ENCODE measurements at regions not wholly inside any gene's neighbourhood (a gene's known extent, or its start where the extent isn't known, plus 50 kb on each side); places are given as distances from the start of the nearest gene placed in this dataset.

DNA sequence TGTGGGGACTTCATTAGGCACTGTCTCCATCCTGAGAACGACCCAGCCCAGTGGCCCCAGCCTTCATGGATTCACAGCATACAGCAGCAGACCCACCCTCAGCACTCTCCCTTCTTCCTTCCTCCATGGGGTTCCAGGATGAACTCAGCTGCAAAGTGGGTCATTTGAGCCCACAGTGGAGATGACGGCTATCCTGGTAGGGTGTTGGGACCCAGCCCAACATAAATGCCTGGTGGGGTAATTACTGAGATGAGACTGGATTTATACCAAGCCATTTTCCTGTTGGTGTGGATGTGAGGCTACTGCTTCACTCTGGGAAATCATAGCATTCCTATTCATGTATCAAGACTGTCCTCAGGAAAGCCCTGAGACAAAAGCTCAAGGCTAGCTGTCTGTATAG is 536.7 kb upstream of the TNP1 start:
- DNase-seq (no peak), ATAC-seq (ENCODE audit: low read depth in 2 of 2) (no peak)
- peak overlapping the region in 1 of 8 donors; percentile 15 for H3K4me3 Mint-ChIP-seq
- H3K36me3 Mint-ChIP-seq, result peaks cover 0 to 5% of the 10 kb centered on the region in 2 donors
- H3K9me3 Mint-ChIP-seq, result peaks cover 8 to 16% (median 10%) of the 10 kb centered on the region in 7 donors
- H3K4me1 Mint-ChIP-seq, result peaks cover 8 to 11% (median 8%) of the 10 kb centered on the region in 3 donors
- no peak overlapping the region for H3K27ac Mint-ChIP-seq
- peaks cover 0 to 6% (median 3%) of the 10 kb centered on the region in 3 donors for H3K27me3 Mint-ChIP-seq

DNA sequence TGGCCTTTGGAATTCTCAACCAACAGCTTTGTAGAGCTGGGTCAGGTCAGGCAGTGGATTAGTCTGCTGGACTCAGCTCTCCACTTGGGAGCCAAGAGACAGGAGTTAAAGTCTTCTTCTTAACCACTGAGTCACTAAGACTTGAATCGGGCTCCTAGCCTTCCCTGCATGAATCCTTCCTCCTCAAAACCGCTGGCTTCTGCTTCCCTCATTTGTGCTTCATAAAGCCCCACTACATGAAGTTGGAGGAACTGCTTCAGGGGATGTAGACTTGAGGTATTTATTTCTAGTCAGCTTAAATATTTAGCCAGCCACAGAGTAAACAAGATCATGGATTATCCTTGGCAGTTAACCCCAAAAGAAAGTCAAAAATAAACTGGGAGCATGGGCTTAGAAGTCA is 536.3 kb upstream of the TNP1 start:
- ATAC-seq (ENCODE audit: low read depth in 2 of 2) (no peak), DNase-seq (no peak)
- H3K4me3 Mint-ChIP-seq, result no peak overlapping the region
- H3K4me1 Mint-ChIP-seq, result peaks cover 8 to 11% (median 8%) of the 10 kb centered on the region in 3 donors
- H3K9me3 Mint-ChIP-seq, result peaks cover 11 to 20% (median 13%) of the 10 kb centered on the region in 7 donors
- H3K27ac Mint-ChIP-seq, result no peak overlapping the region
- H3K27me3 Mint-ChIP-seq, result peaks cover 0 to 6% (median 3%) of the 10 kb centered on the region in 3 donors
- peaks cover 0 to 5% of the 10 kb centered on the region in 2 donors for H3K36me3 Mint-ChIP-seq

DNA sequence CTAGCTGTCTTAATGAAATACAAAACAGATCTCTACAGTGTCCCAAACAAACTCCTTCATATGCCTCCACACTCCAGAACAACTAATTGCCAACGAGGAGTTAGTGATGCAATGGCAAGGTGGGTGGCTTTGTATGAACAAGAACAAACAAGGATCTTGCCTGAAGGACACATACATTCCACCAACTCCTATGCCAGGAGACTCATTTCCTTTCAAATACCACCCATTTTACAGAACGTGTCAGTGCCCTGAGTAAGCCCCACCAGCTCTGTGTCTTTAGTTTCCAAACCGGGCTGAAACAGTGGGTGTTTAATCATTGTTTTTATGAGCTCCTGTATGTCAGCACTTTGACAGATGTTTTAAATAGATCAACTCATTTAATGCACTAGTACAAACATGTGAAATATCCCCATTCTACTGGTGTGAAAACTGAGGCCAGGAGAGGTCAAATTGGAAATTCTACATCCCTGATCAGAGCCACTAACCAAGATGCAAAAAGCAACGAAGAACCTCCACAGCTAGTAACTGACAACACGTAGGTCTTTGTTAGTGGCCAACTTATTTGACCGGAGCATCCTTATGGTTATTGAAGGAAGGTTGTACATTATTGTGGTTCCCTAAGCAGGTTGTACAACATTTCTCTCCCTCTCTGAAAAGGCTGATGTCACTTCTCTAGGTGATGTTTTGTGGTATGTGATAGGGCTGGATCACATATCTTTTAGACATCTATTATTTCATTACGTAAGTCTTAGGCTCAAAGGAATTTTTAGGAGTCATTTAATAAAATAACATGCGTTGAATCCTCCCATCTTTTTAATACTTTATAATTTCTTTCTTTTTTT is 534.9 kb upstream of the TNP1 start:
- Mint-ChIP-seq H3K4me3 (no peak overlapping the region), H3K27ac (no peak overlapping the region), H3K9me3 (peaks cover 10 to 34% (median 21%) of the 10 kb centered on the region in 7 donors), H3K36me3 (peaks cover 0 to 5% of the 10 kb centered on the region in 2 donors), H3K27me3 (peaks cover 0 to 6% (median 3%) of the 10 kb centered on the region in 3 donors), H3K4me1 (peaks cover 8% of the 10 kb centered on the region in 3 donors)
- ATAC-seq (ENCODE audit: low read depth in 2 of 2) (no peak), DNase-seq (no peak)

DNA sequence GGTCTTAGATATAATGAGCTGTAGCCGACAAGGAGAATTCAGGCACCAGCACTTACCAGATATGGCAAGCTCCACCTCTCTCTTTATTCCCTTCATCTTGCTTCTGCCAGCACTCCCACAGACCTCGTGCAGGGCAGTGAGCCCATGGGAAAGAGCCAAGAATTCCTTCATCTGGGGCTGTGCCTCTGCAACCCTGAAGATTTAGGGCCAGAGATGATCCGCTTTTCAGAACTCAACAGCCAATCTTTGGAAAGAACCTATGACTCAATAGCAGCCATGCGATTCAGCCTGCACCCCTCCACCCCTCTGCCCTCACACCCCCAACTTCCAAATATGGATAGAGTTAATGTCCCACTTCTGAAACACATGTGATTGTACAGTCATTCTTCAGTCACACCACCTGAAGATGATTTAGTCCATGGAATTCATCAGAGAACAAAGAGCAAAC is 533.7 kb upstream of the TNP1 start:
- ATAC-seq (ENCODE audit: low read depth in 2 of 2) (no peak), DNase-seq (no peak)
- Mint-ChIP-seq H3K9me3 (peaks cover 6 to 35% (median 23%) of the 10 kb centered on the region in 7 donors), H3K27ac (no peak overlapping the region), H3K27me3 (peaks cover 0 to 6% (median 3%) of the 10 kb centered on the region in 3 donors), H3K4me1 (peaks cover 2 to 4% (median 3%) of the 10 kb centered on the region in 3 donors), H3K36me3 (peaks cover 0 to 2% of the 10 kb centered on the region in 2 donors), H3K4me3 (no peak overlapping the region)

DNA sequence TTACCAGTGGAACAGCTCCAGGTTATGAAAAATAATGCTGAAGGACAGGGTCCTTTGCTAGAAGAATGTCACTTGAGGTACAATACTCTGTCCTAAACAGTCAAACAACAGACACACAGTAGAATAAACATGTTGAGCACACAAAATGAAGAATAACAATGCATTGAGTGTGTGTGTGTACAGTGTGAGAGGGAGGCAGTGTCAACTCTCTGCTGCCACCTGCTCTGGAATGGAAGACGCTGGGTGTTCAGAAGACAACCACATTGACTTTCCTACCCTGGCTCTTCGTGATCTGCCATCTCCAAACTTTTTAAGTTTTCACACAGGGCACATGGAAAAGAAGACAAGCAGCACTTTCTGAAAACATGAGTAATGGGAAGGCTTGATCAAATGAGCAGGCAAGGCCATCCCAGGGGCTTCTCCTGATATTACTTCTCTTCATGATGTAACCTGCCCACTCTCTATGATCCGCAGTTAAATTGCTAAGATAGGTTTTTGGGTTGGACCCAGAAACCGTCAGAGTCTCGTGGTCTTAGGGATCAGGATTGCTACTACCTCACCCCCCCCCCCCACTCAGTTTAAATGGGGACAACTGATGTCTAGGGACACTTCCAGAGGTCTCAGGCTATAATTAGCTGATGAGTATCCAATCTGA is 533.2 kb upstream of the TNP1 start:
- no peak for DNase-seq
- Mint-ChIP-seq H3K4me3 (no peak overlapping the region), H3K27ac (no peak overlapping the region), H3K36me3 (peaks cover 0 to under 1% of the 10 kb centered on the region in 2 donors), H3K4me1 (no peaks in the 10 kb centered on the region), H3K27me3 (peaks cover 0 to 6% (median 3%) of the 10 kb centered on the region in 3 donors), H3K9me3 (peaks cover 4 to 35% (median 23%) of the 10 kb centered on the region in 7 donors)
- ATAC-seq (ENCODE audit: low read depth in 2 of 2), result no peak

DNA sequence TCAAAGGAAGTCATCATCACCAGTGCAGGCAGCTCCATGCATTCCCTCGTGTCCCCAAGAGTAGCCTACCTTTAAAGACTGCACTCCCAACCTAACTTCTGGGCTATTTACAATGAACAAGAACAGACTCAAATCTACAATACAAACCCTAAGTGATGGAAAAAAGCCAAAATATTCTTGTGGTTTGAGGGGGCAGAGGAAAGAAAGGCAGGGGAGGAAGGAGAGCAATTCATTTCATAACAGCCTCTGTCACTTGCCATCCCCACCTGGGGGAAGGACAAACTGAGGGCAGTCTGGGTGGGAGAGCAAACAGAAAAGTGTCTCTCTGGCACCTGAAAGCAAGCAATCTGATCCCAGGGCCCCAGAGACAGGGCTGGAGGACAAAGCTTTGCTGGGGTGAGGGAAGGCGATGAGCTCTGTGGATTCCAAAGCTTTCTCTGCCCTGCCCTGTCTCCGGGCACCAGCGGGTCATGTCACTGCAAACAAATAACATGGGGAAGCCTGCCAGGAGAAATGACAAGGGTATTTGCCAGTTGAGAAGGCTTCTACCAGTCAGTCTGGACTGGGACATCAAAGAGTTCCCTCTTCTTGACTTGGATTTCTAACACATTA is 528.0 kb upstream of the TNP1 start:
- H3K36me3 Mint-ChIP-seq, result peaks cover 0 to 4% of the 10 kb centered on the region in 2 donors
- no peaks in the 10 kb centered on the region for H3K4me1 Mint-ChIP-seq
- ATAC-seq (ENCODE audit: low read depth in 2 of 2), result no peak
- no peak for DNase-seq
- H3K4me3 Mint-ChIP-seq, result peak overlapping the region in 1 of 8 donors; percentile 18
- peaks cover 4 to 30% (median 26%) of the 10 kb centered on the region in 7 donors for H3K9me3 Mint-ChIP-seq
- peaks cover 0 to 24% (median 4%) of the 10 kb centered on the region in 3 donors for H3K27me3 Mint-ChIP-seq
- H3K27ac Mint-ChIP-seq, result no peak overlapping the region

DNA sequence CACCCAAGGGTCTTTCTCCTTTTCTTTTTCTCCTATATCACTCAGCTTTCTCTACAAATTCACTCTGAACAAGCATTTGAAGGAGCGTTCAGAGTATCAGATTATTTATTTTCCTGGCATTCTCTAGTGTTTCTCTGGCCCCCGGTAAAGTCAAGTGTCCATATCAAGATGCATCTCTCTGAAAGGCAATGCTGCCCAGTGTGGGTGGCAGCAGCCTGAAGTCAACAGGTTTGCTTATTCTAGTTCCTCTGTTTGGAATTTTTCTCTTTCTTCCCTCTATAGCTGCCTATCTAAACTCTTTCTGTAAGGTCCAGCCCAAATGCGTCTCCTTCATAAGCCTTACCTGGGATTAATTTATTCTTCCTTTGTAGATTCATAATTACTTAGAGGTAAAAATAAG is 526.2 kb upstream of the TNP1 start:
- H3K4me3 Mint-ChIP-seq, result no peak overlapping the region
- no peaks in the 10 kb centered on the region for H3K4me1 Mint-ChIP-seq
- peaks cover 0 to 23% (median 4%) of the 10 kb centered on the region in 3 donors for H3K27me3 Mint-ChIP-seq
- H3K36me3 Mint-ChIP-seq, result peaks cover 0 to 4% of the 10 kb centered on the region in 2 donors
- DNase-seq (no peak), ATAC-seq (ENCODE audit: low read depth in 2 of 2) (no peak)
- H3K27ac Mint-ChIP-seq, result no peak overlapping the region
- peaks cover 0 to 18% (median 13%) of the 10 kb centered on the region in 7 donors for H3K9me3 Mint-ChIP-seq

DNA sequence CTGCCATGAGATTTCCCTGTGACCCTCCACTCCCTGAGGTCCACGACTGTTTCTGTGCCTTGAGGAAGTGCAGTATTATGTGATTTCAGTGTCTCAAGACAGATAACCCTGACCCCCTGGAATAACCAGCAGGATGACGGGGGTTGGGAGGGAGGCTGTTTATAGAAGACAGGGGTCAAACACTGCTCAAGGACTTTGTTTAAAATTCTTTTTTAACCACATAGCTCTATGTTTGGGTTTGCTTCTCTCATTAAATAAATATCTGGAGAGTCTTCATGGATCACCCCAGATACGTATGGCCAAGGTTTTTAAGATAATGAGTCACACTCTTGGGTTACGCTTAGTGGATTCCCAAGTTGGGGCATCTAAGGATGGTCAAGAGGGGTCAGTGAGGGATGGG is 523.8 kb upstream of the TNP1 start:
- ATAC-seq (ENCODE audit: low read depth in 2 of 2) (no peak), DNase-seq (no peak)
- Mint-ChIP-seq H3K9me3 (peaks cover 2 to 10% (median 6%) of the 10 kb centered on the region in 7 donors), H3K27me3 (peaks cover 0 to 23% (median 4%) of the 10 kb centered on the region in 3 donors), H3K36me3 (peaks cover 4 to 7% of the 10 kb centered on the region in 2 donors), H3K4me3 (no peak overlapping the region), H3K27ac (no peak overlapping the region), H3K4me1 (no peaks in the 10 kb centered on the region)

DNA sequence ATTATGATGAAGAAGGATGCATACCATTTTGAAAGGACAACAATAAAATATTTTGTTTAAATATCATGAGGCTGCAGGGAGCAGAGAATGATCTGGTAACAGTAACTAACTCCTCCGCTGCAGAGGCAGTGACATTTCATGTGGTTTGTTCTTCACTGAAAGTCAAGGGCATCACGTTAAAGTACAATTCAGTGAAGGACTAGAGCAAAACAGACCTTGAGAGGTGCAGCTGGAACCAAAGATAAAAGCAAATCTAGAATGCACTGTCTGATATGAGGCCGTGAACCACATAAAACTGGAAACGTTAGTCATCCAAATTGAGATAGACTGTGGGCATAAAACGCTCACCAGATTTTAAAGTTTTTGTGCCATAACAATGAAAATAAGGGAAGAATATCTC is 522.9 kb upstream of the TNP1 start:
- Mint-ChIP-seq H3K4me1 (no peaks in the 10 kb centered on the region), H3K27ac (no peak overlapping the region), H3K9me3 (peaks cover 5 to 9% (median 7%) of the 10 kb centered on the region in 7 donors), H3K36me3 (peaks cover 2 to 7% of the 10 kb centered on the region in 2 donors), H3K4me3 (no peak overlapping the region), H3K27me3 (peaks cover 0 to 22% (median 4%) of the 10 kb centered on the region in 3 donors)
- ATAC-seq (ENCODE audit: low read depth in 2 of 2) (no peak), DNase-seq (no peak)

DNA sequence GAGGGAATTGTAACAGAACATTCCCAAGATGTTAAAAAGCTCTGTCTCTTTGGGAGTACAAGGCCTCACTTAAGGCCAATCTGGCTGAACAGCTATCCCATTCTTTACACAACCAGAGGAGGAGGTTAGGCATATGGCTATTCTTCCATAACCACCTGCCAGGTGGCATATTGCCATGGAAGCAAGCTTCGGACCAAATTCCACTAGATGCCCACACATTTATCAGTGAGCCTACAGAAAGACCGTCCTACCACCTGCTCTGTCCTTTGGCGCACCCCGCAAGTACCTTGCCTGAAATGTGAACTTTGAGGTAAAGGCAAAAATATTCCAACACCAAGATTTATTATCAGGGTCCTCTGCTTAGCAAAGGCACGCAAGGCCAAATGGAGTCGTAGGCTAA is 519.9 kb upstream of the TNP1 start:
- ATAC-seq (ENCODE audit: low read depth in 2 of 2), result no peak
- H3K4me3 Mint-ChIP-seq, result no peak overlapping the region
- no peak for DNase-seq
- peaks cover 4 to 13% (median 8%) of the 10 kb centered on the region in 7 donors for H3K9me3 Mint-ChIP-seq
- no peaks in the 10 kb centered on the region for H3K4me1 Mint-ChIP-seq
- peaks cover 5 to 7% of the 10 kb centered on the region in 2 donors for H3K36me3 Mint-ChIP-seq
- H3K27ac Mint-ChIP-seq, result no peak overlapping the region
- peaks cover 6 to 19% (median 9%) of the 10 kb centered on the region in 3 donors for H3K27me3 Mint-ChIP-seq

DNA sequence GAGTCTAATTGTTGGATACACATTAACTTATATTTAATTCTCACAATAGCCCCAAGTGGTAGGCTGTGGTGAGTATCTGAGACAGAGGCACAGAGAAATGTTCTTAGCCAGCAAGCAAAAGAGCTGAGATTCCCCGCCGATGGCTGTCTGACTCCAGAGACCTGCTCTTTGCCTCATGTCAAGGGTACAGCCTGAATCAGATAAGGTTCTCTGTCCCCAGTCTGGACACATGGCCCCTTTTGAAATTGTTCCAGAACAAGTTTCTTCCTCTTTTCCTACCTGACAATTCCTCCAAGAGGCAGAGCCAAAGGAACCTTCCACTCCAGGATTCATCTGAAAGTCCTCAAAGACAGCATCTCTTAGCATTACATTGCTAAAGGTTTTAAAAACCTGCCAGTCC is 512.9 kb upstream of the TNP1 start:
- ATAC-seq (ENCODE audit: low read depth in 2 of 2) (no peak), DNase-seq (no peak)
- peaks cover 0 to 7% (median 3%) of the 10 kb centered on the region in 7 donors for H3K9me3 Mint-ChIP-seq
- no peak overlapping the region for H3K4me3 Mint-ChIP-seq
- no peaks in the 10 kb centered on the region for H3K4me1 Mint-ChIP-seq
- peaks cover 15 to 22% (median 17%) of the 10 kb centered on the region in 3 donors for H3K27me3 Mint-ChIP-seq
- peaks cover 4 to 5% of the 10 kb centered on the region in 2 donors for H3K36me3 Mint-ChIP-seq
- H3K27ac Mint-ChIP-seq, result no peak overlapping the region

DNA sequence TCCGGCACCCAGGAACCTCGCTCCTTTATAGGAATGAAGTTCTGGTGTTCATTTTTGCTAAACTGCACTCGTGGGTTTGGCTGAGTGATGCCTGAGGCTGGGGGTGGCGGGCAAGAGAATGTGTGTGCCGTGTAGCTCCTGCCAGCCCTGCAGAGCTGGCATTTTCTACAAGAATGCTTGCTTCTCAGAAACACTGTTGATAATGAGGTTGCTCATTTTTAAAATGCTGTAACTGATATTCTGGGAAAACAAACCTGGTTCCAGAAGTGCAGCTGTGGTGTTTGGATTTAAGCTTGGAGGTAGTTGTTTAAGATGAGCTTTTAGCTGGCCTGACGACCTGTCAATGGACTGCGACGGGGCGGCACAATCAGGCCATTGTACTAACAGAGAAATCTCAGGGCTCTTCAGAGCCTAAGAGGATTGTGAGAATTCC is 511.9 kb upstream of the TNP1 start:
- ATAC-seq (ENCODE audit: low read depth in 2 of 2) (no peak), DNase-seq (no peak)
- Mint-ChIP-seq H3K27ac (no peak overlapping the region), H3K27me3 (peaks cover 13 to 22% (median 15%) of the 10 kb centered on the region in 3 donors), H3K4me3 (no peak overlapping the region), H3K9me3 (peaks cover 0 to 5% (median 0%) of the 10 kb centered on the region in 7 donors), H3K4me1 (no peaks in the 10 kb centered on the region), H3K36me3 (peaks cover 0 to 5% of the 10 kb centered on the region in 2 donors)

DNA sequence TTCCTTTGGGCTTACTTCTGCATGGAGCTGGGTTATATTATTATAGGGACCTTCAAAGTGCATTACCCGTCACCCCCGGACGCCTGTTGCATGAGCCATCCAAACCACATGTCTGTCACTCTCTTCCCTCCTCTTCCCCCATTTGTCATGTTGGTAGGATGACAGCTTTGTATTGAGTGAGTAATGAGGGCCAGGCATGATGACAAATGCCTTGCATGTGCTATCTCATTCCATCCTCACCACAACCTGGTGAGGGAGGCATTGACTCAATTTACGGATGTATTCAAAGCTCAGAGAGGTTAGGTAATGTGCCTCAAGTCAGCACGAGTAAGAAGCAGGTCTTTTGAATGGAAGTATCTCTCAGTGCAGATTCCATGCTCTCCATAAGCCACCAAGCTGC is 510.5 kb upstream of the TNP1 start:
- DNase-seq (no peak), ATAC-seq (ENCODE audit: low read depth in 2 of 2) (no peak)
- Mint-ChIP-seq H3K27ac (no peak overlapping the region), H3K27me3 (peaks cover 5 to 13% (median 9%) of the 10 kb centered on the region in 3 donors), H3K9me3 (peaks cover 0 to 2% (median 0%) of the 10 kb centered on the region in 7 donors), H3K4me3 (no peak overlapping the region), H3K4me1 (no peaks in the 10 kb centered on the region), H3K36me3 (peaks cover 0 to 5% of the 10 kb centered on the region in 2 donors)
